ENCODE measurements at regions not wholly inside any gene's neighbourhood (a gene's known extent, or its start where the extent isn't known, plus 50 kb on each side); places are given as distances from the start of the nearest gene placed in this dataset.

DNA sequence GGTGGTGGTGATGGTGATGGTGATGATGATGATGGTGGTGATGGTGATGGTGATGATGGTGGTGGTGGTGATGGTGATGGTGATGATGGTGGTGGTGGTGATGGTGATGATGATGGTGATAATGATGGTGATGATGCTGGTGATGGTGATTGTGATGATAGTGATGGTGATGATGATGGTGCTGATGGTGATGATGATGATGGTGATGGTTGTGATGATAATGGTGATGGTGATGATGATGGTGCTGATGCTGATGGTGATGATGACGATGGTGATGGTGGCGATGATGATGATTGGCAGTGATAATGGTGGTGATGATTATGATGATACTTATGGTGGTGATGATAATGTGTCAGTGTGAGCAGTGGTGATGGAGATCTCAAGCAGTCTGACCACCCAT is 90.8 kb upstream of the FOXF1 start:
- Histone ChIP-seq H3K9ac (no peak overlapping the region), H3K9me3 (ENCODE audit: low read depth) (no peaks in the 10 kb centered on the region), H3K36me3 (no peaks in the 10 kb centered on the region), H2AFZ (replicated peaks) (no peak overlapping the region), H3K79me2 (ENCODE audit: low read depth) (no peaks in the 10 kb centered on the region), H3K4me3 (no peak overlapping the region), H3K4me1 (no peaks in the 10 kb centered on the region), H3K27ac (no peak overlapping the region), H3K4me2 (no peak overlapping the region), H4K20me1 (ENCODE audit: low read depth) (no peaks in the 10 kb centered on the region), H3F3A (ENCODE audit: low read depth) (no peaks in the 10 kb centered on the region), H3K27me3 (no peaks in the 10 kb centered on the region)
- Mint-ChIP-seq H3K4me1 (peaks cover 5% of the 10 kb centered on the region), H3K9me3 (peaks cover 8% of the 10 kb centered on the region), H3K4me3 (no peak overlapping the region), H3K27me3 (ENCODE audit: insufficient read depth, low read depth) (peaks cover 3% of the 10 kb centered on the region), H3K27ac (no peak overlapping the region), H3K36me3 (no peaks in the 10 kb centered on the region)
- TF ChIP-seq EZH2phosphoT487 (IDR thresholded peaks at IDR 0.05), result no peak
- TF ChIP-seq EZH2 (IDR thresholded peaks at IDR 0.05), result no peak
- TF ChIP-seq, protein P1, sequence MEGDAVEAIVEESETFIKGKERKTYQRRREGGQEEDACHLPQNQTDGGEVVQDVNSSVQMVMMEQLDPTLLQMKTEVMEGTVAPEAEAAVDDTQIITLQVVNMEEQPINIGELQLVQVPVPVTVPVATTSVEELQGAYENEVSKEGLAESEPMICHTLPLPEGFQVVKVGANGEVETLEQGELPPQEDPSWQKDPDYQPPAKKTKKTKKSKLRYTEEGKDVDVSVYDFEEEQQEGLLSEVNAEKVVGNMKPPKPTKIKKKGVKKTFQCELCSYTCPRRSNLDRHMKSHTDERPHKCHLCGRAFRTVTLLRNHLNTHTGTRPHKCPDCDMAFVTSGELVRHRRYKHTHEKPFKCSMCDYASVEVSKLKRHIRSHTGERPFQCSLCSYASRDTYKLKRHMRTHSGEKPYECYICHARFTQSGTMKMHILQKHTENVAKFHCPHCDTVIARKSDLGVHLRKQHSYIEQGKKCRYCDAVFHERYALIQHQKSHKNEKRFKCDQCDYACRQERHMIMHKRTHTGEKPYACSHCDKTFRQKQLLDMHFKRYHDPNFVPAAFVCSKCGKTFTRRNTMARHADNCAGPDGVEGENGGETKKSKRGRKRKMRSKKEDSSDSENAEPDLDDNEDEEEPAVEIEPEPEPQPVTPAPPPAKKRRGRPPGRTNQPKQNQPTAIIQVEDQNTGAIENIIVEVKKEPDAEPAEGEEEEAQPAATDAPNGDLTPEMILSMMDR (IDR thresholded peaks at IDR 0.05), result no peak
- no peak for DNase-seq (ENCODE audit: low spot score)

DNA sequence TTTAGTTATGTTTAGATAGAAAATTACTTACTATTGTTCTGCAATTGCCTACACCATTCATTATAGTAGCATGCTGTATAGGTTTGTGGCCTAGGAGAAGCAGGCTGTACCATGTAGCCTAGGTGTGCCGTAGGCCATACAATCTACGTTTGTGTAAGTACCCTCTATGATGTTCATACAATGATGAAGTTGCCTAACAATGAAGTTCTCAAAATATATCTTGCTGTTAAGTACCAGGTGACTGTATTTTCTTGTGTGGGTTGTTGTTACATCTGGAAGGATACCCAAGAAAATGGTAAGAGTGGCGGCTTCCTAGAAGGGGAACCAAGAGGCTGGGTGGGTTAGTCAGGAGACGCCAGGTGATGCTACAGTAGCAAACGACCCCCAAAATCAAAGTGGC is 88.3 kb upstream of the FOXF1 start:
- no peaks in the 10 kb centered on the region for H3K27me3 ChIP-seq
- Mint-ChIP-seq H3K4me1 (peaks cover 3% of the 10 kb centered on the region), H3K9me3 (peaks cover 8% of the 10 kb centered on the region), H3K36me3 (no peaks in the 10 kb centered on the region), H3K27ac (no peak overlapping the region), H3K27me3 (ENCODE audit: insufficient read depth, low read depth) (no peaks in the 10 kb centered on the region), H3K4me3 (no peak overlapping the region)
- no peak for DNase-seq (ENCODE audit: low spot score)
- TF ChIP-seq EZH2 (IDR thresholded peaks at IDR 0.05) (no peak), EZH2phosphoT487 (IDR thresholded peaks at IDR 0.05) (no peak)
- TF ChIP-seq, protein P1 (IDR thresholded peaks at IDR 0.05), result no peak
- no peaks in the 10 kb centered on the region for H3K36me3 ChIP-seq
- no peak overlapping the region for H3K4me2 ChIP-seq
- H3K9ac ChIP-seq, result no peak overlapping the region
- no peaks in the 10 kb centered on the region for H3K4me1 ChIP-seq
- no peak overlapping the region for H2AFZ ChIP-seq (replicated peaks)
- no peaks in the 10 kb centered on the region for H4K20me1 ChIP-seq (ENCODE audit: low read depth)
- H3K4me3 ChIP-seq, result no peak overlapping the region
- H3K79me2 ChIP-seq (ENCODE audit: low read depth), result no peaks in the 10 kb centered on the region
- no peak overlapping the region for H3K27ac ChIP-seq
- no peaks in the 10 kb centered on the region for H3K9me3 ChIP-seq (ENCODE audit: low read depth)
- no peaks in the 10 kb centered on the region for H3F3A ChIP-seq (ENCODE audit: low read depth)

DNA sequence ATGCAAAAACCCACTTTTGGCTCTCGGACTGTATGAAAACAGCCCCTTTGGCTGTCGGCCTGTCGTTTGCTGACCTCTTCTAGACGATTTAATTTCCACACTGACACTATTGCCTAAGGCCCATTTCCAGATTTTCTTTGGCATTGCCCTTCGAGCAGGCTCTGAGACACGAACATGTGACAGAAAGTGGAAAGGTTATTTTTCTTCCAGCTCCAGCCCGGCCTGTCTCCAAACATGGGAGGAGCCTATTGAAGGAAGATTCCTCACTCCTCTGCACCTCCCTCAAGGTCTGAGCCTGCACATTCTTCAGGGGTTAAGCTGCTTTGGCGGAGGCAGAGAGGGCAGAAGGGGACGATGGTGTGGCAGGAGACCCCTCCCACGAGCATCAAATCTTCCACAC is 85.9 kb upstream of the FOXF1 start:
- Mint-ChIP-seq H3K27ac (no peak overlapping the region), H3K27me3 (ENCODE audit: insufficient read depth, low read depth) (peaks cover 3% of the 10 kb centered on the region), H3K36me3 (no peaks in the 10 kb centered on the region), H3K4me3 (no peak overlapping the region), H3K9me3 (peaks cover 8% of the 10 kb centered on the region), H3K4me1 (peaks cover 3% of the 10 kb centered on the region)
- no peaks in the 10 kb centered on the region for H3K4me1 ChIP-seq
- no peaks in the 10 kb centered on the region for H3K36me3 ChIP-seq
- H3K9ac ChIP-seq, result no peak overlapping the region
- DNase-seq (ENCODE audit: low spot score), result peak; percentile 75
- no peak overlapping the region for H2AFZ ChIP-seq (replicated peaks)
- H3K4me2 ChIP-seq, result no peak overlapping the region
- H4K20me1 ChIP-seq (ENCODE audit: low read depth), result no peaks in the 10 kb centered on the region
- H3K79me2 ChIP-seq (ENCODE audit: low read depth), result no peaks in the 10 kb centered on the region
- no peaks in the 10 kb centered on the region for H3F3A ChIP-seq (ENCODE audit: low read depth)
- H3K27me3 ChIP-seq, result no peaks in the 10 kb centered on the region
- no peak for TF ChIP-seq EZH2phosphoT487 (IDR thresholded peaks at IDR 0.05)
- no peak for TF ChIP-seq EZH2 (IDR thresholded peaks at IDR 0.05)
- TF ChIP-seq, protein P1 (IDR thresholded peaks at IDR 0.05), result no peak
- H3K4me3 ChIP-seq, result no peak overlapping the region
- no peaks in the 10 kb centered on the region for H3K9me3 ChIP-seq (ENCODE audit: low read depth)
- H3K27ac ChIP-seq, result no peak overlapping the region

All from neural progenitor cell (in vitro differentiated cells).